Posterior vena cava (tissue), 2 donors: ENCODE measurements at regions not wholly inside any gene's neighbourhood (a gene's known extent, or its start where the extent isn't known, plus 50 kb on each side); places are given as distances from the start of the nearest gene placed in this dataset.

Experiments
- DNase-seq: peaks from one replicate; pipeline ENCODE4 v3.0.0-alpha.2; 2020; ENCODE audit warnings: low spot score
- intact Hi-C, 2 donors: fragments of 100-400 bp; cut with DNase I; formaldehyde crosslinking; loops; one replicate each; pipeline versions ENCODE4 v1.14.1 to v1.14.2; 2022 to 2023
- donor health status: DM: yes; HTN: yes; CAD: no.
- donor health status: DM: yes; HTN: yes; CAD: no.

- intact Hi-C loops, result no loop called here
- DNase-seq, result no peak
Observed at GRCh38 chr1:82499022-82499421, 698.3 kb downstream of the ADGRL2 start.

- intact Hi-C loops, result no loop called here
Observed at GRCh38 chr1:82494117-82494516, 693.4 kb downstream of the ADGRL2 start.

GRCh38 chr1:82492159-82492558 lies 691.4 kb downstream of the ADGRL2 start:
- DNase-seq, result no peak
- intact Hi-C loops, result no loop called here

More at GRCh38 chr1:82494117-82494516, 693.4 kb downstream of the ADGRL2 start:
- no peak for DNase-seq

DNA sequence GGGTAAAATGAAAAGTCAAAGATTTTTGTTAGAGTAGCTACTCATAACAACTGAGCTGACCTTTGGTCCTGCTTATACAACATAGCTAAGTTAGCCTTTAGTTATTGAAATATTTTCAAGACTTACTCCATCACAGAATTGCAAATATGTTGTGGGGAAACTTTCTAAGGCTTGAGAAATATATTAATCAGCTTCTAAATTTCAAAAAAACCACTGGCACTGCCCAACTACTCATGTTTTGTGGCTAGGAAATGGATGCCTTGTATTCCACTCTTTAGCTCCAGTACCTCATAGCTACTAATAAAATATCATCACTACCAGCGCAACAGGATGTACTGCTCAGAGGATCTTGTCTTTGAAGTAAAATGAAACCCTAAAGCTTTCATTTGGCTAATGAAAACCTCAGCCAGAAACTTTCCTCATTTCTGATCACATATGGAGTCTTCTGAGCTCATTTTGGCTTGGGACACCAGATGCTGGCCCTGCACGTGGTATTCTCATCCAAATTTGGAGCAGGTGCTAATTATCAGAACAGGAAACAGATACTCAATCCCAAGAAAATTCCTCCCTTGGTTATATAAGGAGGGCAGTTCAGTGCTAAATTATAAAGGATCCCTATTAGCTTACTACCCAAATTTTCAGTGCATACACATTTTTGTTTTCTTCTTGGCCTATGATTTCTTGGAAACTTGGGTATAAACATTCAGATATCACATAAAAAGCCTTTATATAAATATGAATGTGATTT lies 690.7 kb downstream of the ADGRL2 start:
- intact Hi-C loops, result no loop called here
- no peak for DNase-seq

DNA sequence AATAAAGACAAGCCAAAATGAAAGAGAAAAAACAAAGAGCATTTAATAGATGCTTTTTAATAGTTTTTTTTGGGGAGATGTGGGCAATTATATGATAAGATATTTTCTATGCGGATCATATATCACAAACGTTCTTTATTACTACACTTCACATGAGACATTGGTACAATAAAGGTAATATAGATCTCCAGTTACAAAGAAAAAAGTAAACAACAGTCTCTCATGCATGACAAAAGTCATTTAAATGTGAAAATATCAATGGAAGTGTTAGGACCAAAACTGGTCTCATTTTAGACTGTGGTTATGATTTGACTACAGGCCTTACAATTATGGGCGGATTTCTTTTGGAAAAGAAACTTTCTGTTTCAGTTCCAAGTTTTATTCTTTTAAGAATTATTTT lies 687.0 kb downstream of the ADGRL2 start:
- DNase-seq, result no peak
- intact Hi-C loops, result no loop called here

DNA sequence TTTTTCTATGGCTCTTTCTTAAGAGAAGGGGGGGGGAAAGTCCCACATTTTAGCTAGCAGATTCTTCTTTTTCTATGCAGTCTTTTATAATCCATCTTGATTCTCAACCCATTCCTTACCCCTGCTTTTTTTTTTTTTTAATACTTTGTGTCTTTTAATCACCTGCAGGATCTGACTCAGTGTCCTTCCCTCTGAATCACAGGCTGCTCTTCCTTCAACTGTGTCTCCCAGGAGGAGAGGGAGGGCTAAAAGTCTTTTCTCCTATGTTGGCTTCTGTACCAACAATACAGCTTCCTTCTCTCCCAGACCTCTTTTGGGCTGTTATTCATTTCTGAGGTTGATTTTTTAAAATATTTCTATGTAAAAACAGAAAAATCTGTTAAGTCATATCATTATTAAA lies 686.2 kb downstream of the ADGRL2 start:
- intact Hi-C loops, result no loop called here
- no peak for DNase-seq

DNA sequence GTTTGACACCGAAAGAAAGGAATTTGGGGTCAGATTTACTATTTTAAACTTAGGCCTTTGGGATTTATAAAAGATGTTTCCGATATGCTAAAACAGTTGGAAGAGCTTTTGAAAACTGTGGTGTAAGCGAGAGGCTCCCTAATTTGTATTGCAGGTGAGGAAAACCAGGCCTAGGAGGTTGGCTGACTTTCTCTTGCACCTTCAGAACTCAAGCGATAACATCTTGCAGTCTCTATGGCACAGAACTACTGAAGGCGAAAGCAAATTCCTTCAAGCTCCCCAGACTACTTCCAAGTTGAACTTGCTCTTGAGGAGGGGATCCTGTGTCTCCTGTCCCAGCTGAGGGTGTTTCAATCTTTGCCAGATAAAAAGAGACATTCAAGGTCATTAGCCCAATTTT lies 685.7 kb downstream of the ADGRL2 start:
- no peak for DNase-seq
- intact Hi-C loops, result no loop called here

- DNase-seq, result peak; percentile 66
- intact Hi-C loops, result no loop called here
Observed at GRCh38 chr1:82485591-82486369, 685.0 kb downstream of the ADGRL2 start.

GRCh38 chr1:82483146-82483545 lies 682.4 kb downstream of the ADGRL2 start:
- intact Hi-C loops, result no loop called here
- no peak for DNase-seq

- no peak for DNase-seq
- intact Hi-C loops, result no loop called here
Observed at GRCh38 chr1:82478916-82479315, 678.2 kb downstream of the ADGRL2 start.

DNA sequence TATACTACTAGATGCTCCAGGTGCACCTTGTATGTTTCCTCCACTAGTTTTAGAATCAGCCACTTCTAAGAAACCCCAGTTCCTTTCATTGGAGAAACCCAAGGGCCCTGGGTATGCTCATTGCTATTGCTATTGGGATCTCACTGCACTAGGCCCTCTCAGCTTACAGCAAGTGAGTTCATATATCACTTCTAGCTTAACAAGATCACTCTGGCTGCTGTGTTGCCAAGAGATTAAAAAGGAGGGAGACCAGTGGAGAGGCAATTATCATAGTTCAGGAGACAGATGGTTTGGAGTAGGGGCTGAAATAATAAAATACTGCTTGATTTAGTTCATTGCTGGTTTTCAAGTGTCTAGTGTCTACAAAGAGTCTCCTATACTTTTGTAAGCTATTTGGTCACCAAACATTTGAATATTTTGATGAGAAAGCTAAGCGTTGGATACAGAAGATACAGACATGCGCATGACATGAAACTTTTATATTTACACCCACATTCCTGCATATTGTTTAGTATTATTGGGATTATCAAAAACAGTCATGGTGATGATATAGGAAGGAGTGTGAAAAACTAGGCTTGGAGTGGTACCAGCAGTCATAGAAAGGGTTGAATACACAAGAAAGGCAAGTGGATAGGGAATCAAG lies 671.9 kb downstream of the ADGRL2 start:
- no peak for DNase-seq
- intact Hi-C loops, result no loop called here

DNA sequence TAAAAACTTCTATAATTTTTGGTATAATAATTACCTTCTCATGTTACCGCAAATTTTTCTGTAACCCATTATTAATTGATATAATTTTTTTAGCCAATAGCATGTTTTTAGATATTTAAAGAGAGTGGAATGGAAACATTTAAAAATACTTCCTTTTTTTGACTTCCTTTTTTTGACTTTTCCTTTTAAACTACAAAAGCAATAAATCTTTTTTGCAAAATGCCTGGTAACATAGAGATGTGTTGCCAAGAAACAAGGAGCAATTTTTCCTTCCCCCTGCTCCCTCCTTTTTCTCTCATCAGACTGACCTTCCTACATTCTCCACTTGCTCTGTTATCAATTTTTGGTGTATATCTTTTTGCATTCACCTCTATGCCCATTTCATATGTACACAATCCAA lies 666.2 kb downstream of the ADGRL2 start:
- intact Hi-C loops, result no loop called here
- DNase-seq, result no peak

DNA sequence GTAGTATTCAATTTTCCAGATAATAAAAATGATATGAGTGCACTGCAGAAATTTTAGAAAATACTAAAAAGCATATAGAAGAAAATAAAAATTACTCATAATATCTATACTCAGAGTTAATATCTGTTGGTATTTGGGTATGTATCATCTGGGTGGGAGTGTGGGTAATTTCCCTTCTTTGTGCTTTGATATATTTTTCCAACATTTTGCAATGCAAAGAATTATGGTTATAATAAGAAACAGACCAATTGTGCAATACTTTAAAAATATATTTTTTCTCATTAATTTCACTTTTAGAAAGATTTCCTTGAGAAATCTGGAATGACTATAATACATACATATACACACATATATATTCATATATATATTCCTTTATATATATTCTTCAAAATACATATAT lies 665.7 kb downstream of the ADGRL2 start:
- DNase-seq, result no peak
- intact Hi-C loops, result no loop called here

DNA sequence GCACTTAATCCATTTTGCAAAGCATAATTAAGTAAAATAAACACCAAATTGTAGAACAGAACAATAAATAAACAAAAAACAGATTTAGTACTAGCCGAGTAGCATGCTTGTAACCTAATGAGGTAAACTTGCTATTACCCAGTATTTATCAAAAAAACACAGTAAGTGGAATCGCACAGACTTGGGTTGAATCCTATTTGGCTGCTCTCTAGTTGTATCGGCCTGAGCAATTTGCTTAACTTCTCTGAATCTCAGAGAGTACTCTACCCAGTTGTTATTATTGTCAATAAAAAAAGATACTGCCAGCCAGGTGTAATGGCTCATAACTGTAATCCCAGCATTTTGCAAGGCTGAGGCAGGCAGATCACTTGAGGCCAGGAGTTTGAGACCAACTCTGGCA lies 664.3 kb downstream of the ADGRL2 start:
- intact Hi-C loops, result no loop called here
- DNase-seq, result no peak

DNA sequence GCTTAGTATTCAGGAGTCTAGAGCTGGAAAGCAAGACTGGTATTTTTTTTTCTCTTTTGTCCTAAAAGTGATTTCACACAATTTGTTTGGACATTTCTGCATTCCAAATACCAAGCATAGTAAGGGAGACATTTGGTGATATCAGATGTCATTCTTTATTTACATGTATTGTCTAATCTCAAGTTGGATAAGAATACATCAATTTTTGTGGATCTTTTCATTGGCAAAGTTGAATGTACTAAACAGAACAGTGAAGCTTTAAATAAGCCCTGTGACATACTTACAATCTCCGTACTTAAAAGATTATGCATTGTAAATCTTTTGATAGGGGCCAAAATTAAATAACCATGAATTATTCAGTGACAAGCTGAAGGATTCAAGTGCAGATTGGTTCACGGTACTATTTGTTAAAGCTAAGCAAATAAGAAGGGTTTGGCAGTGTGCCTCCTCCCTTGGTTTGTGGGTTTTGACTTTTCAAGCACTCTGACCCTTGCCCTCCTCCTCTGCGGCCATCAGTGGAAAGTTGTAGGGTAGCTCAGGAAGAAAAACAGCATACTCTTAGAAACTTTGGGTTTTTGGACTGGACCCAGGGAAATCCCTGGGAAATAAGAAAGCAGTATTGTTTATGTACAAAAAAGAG lies 663.7 kb downstream of the ADGRL2 start:
- DNase-seq, result no peak
- intact Hi-C loops, result no loop called here

- DNase-seq, result no peak
- intact Hi-C loops, result no loop called here
Observed at GRCh38 chr1:82463951-82464350, 663.2 kb downstream of the ADGRL2 start.

GRCh38 chr1:82462366-82462765 lies 661.6 kb downstream of the ADGRL2 start:
- DNase-seq, result no peak
- intact Hi-C loops, result no loop called here

- no peak for DNase-seq
- intact Hi-C loops, result no loop called here
Observed at GRCh38 chr1:82455342-82455741, 654.6 kb downstream of the ADGRL2 start.

DNA sequence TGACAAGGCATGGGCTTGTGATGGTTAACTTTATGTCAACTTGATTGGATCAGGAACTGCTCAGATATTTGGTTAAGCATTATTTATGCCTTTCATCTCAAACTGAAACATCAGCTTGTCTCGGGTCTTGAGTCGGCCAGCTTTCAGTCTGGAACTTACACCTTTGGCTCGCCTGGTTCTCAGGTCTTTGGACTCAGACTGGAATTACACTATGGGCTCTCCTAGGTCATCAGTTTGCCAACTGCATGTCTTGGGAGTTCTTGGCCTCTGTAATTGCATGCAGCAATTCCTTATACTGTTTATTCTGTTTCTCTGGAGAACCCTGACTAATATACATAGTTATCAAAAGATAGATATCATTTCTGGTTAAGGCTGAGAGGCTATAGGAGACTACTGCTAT lies 653.7 kb downstream of the ADGRL2 start:
- intact Hi-C loops, result no loop called here
- DNase-seq, result no peak
